B cell (primary cell): ENCODE measurements at regions not wholly inside any gene's neighbourhood (a gene's known extent, or its start where the extent isn't known, plus 50 kb on each side); places are given as distances from the start of the nearest gene placed in this dataset.

Source experiments
- ATAC-seq: fragments of 200-7000 bp; cut with Tn5 transposase; one replicate; pipeline ENCODE4 v1.10.0; 2021; ENCODE audit warnings: low read depth, mild to moderate bottlenecking, moderate number of reproducible peaks, moderate library complexity
- CTCF ChIA-PET: fragments of 350-600 bp; sonication (Branson Sonifier 250); formaldehyde crosslinking; loops from one replicate; lab custom pipeline; 2021; ENCODE audit warnings: antibody characterized with exemption, inconsistent platforms; lab: Charles Lee
- POLR2A ChIA-PET: fragments of 350-600 bp; sonication (Branson Sonifier 250); formaldehyde crosslinking; loops from one replicate; lab custom pipeline; 2021; ENCODE audit warnings: antibody characterized with exemption; lab: Charles Lee
- DNase-seq: peaks from one replicate; pipeline ENCODE4 v3.0.0; 2013
- H2AFZ ChIP-seq: 2 replicates; pipeline ENCODE4 v1.6.1; 2012; ENCODE audit warnings: mild to moderate bottlenecking, low read depth, low read length; ENCODE audit not compliant: insufficient read depth, poor library complexity, severe bottlenecking
- H3K27ac ChIP-seq, 2 donors: 1 replicate in 1 of 2; 2 replicates in 1 of 2; pipeline ENCODE4 v1.5.1; 2012 to 2013; ENCODE audit warnings: low read length in 2 of 2, mild to moderate bottlenecking in 2 of 2, moderate library complexity in 1 of 2
- H3K27me3 ChIP-seq, 4 experiments: fragments of 200-600 bp in 1 of 4; sonication (generic) in 1 of 4; replicated peaks in 1 of 4; 1 replicate in 2 of 4; 2 replicates in 2 of 4; pipeline versions ENCODE4 v1.6.1 to v1.7.0; 2013 to 2016; ENCODE audit warnings: low read length in 3 of 4, mild to moderate bottlenecking in 2 of 4, mixed read lengths in 1 of 4, moderate library complexity in 1 of 4; ENCODE audit not compliant: insufficient read depth in 4 of 4, control insufficient read depth in 3 of 4; ENCODE audit errors: control extremely low read depth in 1 of 4
- H3K36me3 ChIP-seq, 2 experiments: replicated peaks in 1 of 2; 1 replicate in 1 of 2; 2 replicates in 1 of 2; pipeline versions ENCODE4 v1.6.1 to v1.7.1; 2013; ENCODE audit warnings: low read length in 1 of 2; ENCODE audit not compliant: insufficient read depth in 2 of 2, control insufficient read depth in 1 of 2; ENCODE audit errors: control extremely low read depth in 1 of 2, extremely low read depth in 1 of 2
- H3K4me1 ChIP-seq, 2 donors: fragments of 200-600 bp in 1 of 2; sonication (generic) in 1 of 2; 1 replicate in 1 of 2; 2 replicates in 1 of 2; pipeline versions ENCODE4 v1.5.1 to v1.6.1; 2013 to 2017; ENCODE audit warnings: low read length in 2 of 2; ENCODE audit not compliant: control insufficient read depth in 2 of 2, insufficient read depth in 2 of 2
- H3K4me2 ChIP-seq: replicated peaks from 2 replicates; pipeline ENCODE3; 2012; ENCODE audit warnings: mild to moderate bottlenecking, low read depth, low read length; ENCODE audit not compliant: poor library complexity, severe bottlenecking
- H3K4me3 ChIP-seq, 5 experiments: fragments of 200-600 bp in 1 of 5; sonication (generic) in 1 of 5; 1 replicate in 3 of 5; 2 replicates in 2 of 5; pipeline versions ENCODE4 v1.5.1 to v1.7.0; 2011 to 2016; ENCODE audit warnings: low read length in 4 of 5, mild to moderate bottlenecking in 4 of 5, low read depth in 2 of 5, control low read depth in 1 of 5, moderate library complexity in 1 of 5; ENCODE audit not compliant: insufficient read depth in 1 of 5; ENCODE audit errors: control extremely low read depth in 1 of 5, extremely low read depth in 1 of 5
- H3K79me2 ChIP-seq: fragments of 200-600 bp; sonication (generic); one replicate; pipeline ENCODE4 v1.6.0; 2016; ENCODE audit warnings: low read length; ENCODE audit not compliant: control insufficient read depth, insufficient read depth
- H3K9ac ChIP-seq: fragments of 200-600 bp; sonication (generic); 2 replicates; pipeline ENCODE4 v1.6.1; 2017; ENCODE audit warnings: mild to moderate bottlenecking, low read length, moderate library complexity
- H3K9me3 ChIP-seq, 3 donors: one replicate each; pipeline versions ENCODE4 v1.6.1 to v1.7.1; 2013; ENCODE audit warnings: low read length in 2 of 3; ENCODE audit not compliant: control insufficient read depth in 2 of 3, insufficient read depth in 1 of 3; ENCODE audit errors: control extremely low read depth in 1 of 3
- H4K20me1 ChIP-seq: 2 replicates; pipeline ENCODE4 v1.6.0; 2012; ENCODE audit warnings: mild to moderate bottlenecking, low read length; ENCODE audit not compliant: insufficient read depth, control insufficient read depth, poor library complexity, severe bottlenecking
- H3K27ac Mint-ChIP-seq: one replicate; pipeline ENCODE4 v1.8.0; 2021; ENCODE audit warnings: mixed read lengths
- H3K27me3 Mint-ChIP-seq: one replicate; pipeline ENCODE4 v1.8.0; 2021; ENCODE audit warnings: mixed read lengths
- H3K4me1 Mint-ChIP-seq: one replicate; pipeline ENCODE4 v1.8.0; 2021; ENCODE audit warnings: mixed read lengths
- H3K4me3 Mint-ChIP-seq: one replicate; pipeline ENCODE4 v1.8.0; 2021; ENCODE audit warnings: mixed read lengths
- H3K9me3 Mint-ChIP-seq: one replicate; pipeline ENCODE4 v1.8.0; 2022; ENCODE audit warnings: mixed read lengths; ENCODE audit not compliant: insufficient read depth
- EZH2 ChIP-seq: IDR thresholded peaks from 2 replicates; pipeline ENCODE4 v1.6.1; 2012; ENCODE audit warnings: borderline replicate concordance, low read depth, mild to moderate bottlenecking, moderate library complexity, low read length; ENCODE audit not compliant: insufficient read depth, poor library complexity, severe bottlenecking
- WGBS: methylation state at CpG from one replicate; pipeline ENCODE4 v1.1.5; 2013; ENCODE audit warnings: missing lambda C conversion rate; ENCODE audit not compliant: insufficient coverage; 5-methylcytosine and 5-hydroxymethylcytosine counted together
- intact Hi-C: fragments of 100-400 bp; cut with micrococcal nuclease; formaldehyde crosslinking; loops from one replicate; pipeline ENCODE4 v1.10.0; 2022
- TF ChIP-seq, protein P1 (sequence below): fragments of 200-600 bp; IDR thresholded peaks from one replicate; pipeline ENCODE4 v1.8.0; 2022; ENCODE audit warnings: antibody characterized with exemption, mild to moderate bottlenecking

DNA sequence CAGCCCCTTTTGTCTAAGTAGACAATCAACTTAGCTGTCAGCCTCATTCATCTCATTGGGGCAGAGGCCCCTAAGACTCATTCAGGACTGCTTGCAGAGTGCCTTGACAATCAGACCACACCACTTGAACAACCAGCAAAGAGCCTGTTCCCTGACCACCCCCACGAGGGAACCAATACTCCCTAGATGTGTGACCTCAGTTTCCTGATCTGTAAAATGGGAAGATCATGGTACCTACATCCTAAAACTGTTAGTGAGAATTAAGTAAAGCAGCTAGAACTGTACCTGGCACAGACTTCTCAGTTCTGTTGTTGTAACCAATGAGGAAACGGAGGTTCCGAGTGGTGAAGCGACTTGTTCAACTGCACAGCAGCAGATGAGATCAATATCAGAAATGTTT, 298.5 kb downstream of the RRAGC start:
- no peaks in the 10 kb centered on the region for H3K27me3 Mint-ChIP-seq
- intact Hi-C loops = no loop called here
- H3K4me3 Mint-ChIP-seq = no peak overlapping the region

DNA sequence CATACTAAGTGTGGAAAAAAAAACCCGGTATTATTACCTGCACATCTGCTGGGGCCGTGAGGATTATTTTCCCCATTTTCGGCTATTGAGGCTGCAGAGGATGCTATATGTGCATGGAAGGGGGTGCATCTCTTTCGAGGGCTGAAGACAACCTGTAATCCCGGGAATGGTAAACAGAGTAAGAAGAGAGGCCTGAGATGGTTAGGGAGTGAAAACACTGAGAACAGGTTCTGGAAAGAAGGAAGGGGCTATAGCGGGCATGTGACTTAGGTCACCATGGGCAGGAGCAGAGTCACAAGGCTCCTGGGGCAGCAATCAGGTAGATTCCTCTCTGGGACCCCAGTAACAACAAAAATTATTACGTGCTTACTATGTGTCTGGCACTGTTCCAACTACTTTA, 299.1 kb downstream of the RRAGC start:
- Histone ChIP-seq H3K27me3 (no peaks in the 10 kb centered on the region), H2AFZ (peak overlapping the region; percentile 78), H3K4me3 (peak overlapping the region in 1 of 5 experiments; percentile 71), H3K27ac (peak overlapping the region; percentile 49 to 76), H3K79me2 (no peaks in the 10 kb centered on the region), H3K36me3 (no peaks in the 10 kb centered on the region), H4K20me1 (no peaks in the 10 kb centered on the region), H3K9ac (peak overlapping the region; percentile 71), H3K4me2 (peak overlapping the region; percentile 83), H3K9me3 (no peaks in the 10 kb centered on the region), H3K4me1 (peaks cover 21 to 37% of the 10 kb centered on the region in 2 donors)
- no peak for DNase-seq
- Mint-ChIP-seq H3K9me3 (no peaks in the 10 kb centered on the region), H3K27ac (peak overlapping the region; percentile 95), H3K4me1 (peaks cover 53% of the 10 kb centered on the region), H3K27me3 (no peaks in the 10 kb centered on the region), H3K4me3 (peak overlapping the region; percentile 92)
- TF ChIP-seq, protein P1, sequence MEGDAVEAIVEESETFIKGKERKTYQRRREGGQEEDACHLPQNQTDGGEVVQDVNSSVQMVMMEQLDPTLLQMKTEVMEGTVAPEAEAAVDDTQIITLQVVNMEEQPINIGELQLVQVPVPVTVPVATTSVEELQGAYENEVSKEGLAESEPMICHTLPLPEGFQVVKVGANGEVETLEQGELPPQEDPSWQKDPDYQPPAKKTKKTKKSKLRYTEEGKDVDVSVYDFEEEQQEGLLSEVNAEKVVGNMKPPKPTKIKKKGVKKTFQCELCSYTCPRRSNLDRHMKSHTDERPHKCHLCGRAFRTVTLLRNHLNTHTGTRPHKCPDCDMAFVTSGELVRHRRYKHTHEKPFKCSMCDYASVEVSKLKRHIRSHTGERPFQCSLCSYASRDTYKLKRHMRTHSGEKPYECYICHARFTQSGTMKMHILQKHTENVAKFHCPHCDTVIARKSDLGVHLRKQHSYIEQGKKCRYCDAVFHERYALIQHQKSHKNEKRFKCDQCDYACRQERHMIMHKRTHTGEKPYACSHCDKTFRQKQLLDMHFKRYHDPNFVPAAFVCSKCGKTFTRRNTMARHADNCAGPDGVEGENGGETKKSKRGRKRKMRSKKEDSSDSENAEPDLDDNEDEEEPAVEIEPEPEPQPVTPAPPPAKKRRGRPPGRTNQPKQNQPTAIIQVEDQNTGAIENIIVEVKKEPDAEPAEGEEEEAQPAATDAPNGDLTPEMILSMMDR = no peak
- no peak for TF ChIP-seq EZH2
- ChIA-PET POLR2A (interaction anchor here (3.4 kb wide), 1 partner anchor 85 kb away, joined by 27 read pairs; no protein-coding TSS in a partner anchor), CTCF (interaction anchor here (1.1 to 2.8 kb wide), 4 partner anchors 7 to 86 kb away, joined by 3 to 10 read pairs (median 4); no protein-coding TSS in a partner anchor)
- WGBS = 87% methylated on average over 4 of the region's 7 CpGs
- ATAC-seq = no peak
- intact Hi-C loops = no loop called here

More for the DNA sequence above, 298.5 kb downstream of the RRAGC start:
- Histone ChIP-seq H3K4me1 (peaks cover 21 to 37% of the 10 kb centered on the region in 2 donors), H3K9ac (no peak overlapping the region), H3K27ac (no peak overlapping the region), H3K4me3 (no peak overlapping the region), H3K9me3 (no peaks in the 10 kb centered on the region), H4K20me1 (no peaks in the 10 kb centered on the region), H3K36me3 (no peaks in the 10 kb centered on the region), H2AFZ (no peak overlapping the region), H3K4me2 (no peak overlapping the region), H3K27me3 (no peaks in the 10 kb centered on the region), H3K79me2 (no peaks in the 10 kb centered on the region)
- peak overlapping the region; percentile 41 for H3K27ac Mint-ChIP-seq
- ChIA-PET POLR2A (no interaction called here), CTCF (interaction anchor here (2.2 kb wide), 1 partner anchor 25 kb away, joined by 6 read pairs; no protein-coding TSS in a partner anchor)
- no peak for ATAC-seq
- TF ChIP-seq, protein P1 = no peak
- no peak for TF ChIP-seq EZH2
- WGBS = 100% methylated on average over 3 of the region's 4 CpGs
- peaks cover 53% of the 10 kb centered on the region for H3K4me1 Mint-ChIP-seq
- H3K9me3 Mint-ChIP-seq = no peaks in the 10 kb centered on the region
- no peak for DNase-seq
